HG03354 (cell line): ENCODE measurements at regions not wholly inside any gene's neighbourhood (a gene's known extent, or its start where the extent isn't known, plus 50 kb on each side); places are given as distances from the start of the nearest gene placed in this dataset.
"Not testable (repeated sequence)": the region's sequence is repeated elsewhere in the genome, so short reads cannot be mapped to it uniquely, and the experiment has no call there.

ENCODE experiments used
- ATAC-seq: cut with Tn5 transposase; IDR thresholded peaks from one replicate; pipeline ENCODE4 v1.9.1; 2021; ENCODE audit warnings: mild to moderate bottlenecking; ENCODE audit not compliant: unreplicated experiment, poor library complexity, severe bottlenecking

- ATAC-seq = no peak
Observed at GRCh38 chrX:19225909-19226308, 103.6 kb upstream of the ADGRG2 start.

DNA sequence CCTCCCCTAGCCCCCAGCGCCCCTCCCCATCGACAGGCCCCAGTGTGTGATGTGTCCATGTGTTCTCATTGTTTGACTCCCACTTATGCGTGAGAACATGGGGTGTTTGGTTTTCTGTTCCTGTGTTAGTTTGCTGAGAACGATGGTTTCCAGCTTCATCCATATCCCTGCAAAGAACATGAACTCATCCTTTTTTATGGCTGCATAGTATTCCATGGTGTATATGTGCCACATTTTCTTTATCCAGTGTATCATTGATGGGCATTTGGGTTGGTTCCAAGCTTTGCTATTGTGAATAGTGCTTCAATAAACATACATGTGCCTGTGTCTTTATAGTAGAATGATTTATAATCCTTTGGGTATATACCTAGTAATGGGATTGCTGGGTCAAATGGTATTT is 107.6 kb upstream of the ADGRG2 start:
- ATAC-seq = not testable (repeated sequence)

- ATAC-seq = no peak
Observed at GRCh38 chrX:19237901-19238300, 105.8 kb upstream of the PDHA1 start.

- no peak for ATAC-seq
Observed at GRCh38 chrX:19243431-19243830, 100.3 kb upstream of the PDHA1 start.

DNA sequence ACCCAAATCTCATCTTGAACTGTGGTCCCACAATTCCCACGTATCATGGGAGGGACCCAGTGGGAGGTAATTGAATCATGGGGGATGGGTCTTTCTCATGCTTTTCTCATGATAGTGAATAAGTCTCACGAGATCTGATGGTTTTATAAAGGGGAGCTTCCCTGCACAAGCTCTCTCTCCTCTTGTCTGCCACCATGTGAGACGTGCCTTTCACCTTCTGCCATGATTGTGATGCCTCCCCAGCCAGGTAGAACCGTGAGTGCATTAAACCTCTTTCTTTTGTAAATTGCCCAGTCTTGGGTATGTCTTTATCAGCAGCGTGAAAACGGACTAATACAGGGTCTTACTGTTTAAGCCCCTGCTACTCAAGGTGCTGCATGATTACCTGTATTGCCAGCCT is 98.8 kb upstream of the PDHA1 start:
- not testable (repeated sequence) for ATAC-seq

GRCh38 chrX:19245711-19246269 is 97.9 kb upstream of the PDHA1 start:
- no peak for ATAC-seq

- ATAC-seq = no peak
Observed at GRCh38 chrX:19256986-19257385, 86.7 kb upstream of the PDHA1 start.

DNA sequence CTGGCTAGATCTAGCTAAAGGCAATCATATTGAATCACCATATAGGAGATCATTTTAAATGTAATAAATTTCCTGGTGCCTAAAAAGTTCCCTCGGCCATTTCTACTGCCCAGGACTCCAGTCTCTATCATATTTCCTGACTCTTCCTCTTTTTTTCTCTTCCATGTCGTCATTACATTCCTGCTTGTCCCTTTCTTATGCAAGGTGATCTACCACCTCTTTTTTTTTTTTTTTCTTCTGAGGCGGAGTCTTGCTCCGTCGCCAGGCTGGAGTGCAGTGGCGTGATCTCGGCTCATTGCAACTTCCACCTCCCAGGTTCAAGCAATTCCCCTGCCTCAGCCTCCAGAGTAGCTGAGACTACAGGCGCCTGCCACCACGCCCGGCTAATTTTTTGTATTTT is 82.7 kb upstream of the PDHA1 start:
- not testable (repeated sequence) for ATAC-seq

DNA sequence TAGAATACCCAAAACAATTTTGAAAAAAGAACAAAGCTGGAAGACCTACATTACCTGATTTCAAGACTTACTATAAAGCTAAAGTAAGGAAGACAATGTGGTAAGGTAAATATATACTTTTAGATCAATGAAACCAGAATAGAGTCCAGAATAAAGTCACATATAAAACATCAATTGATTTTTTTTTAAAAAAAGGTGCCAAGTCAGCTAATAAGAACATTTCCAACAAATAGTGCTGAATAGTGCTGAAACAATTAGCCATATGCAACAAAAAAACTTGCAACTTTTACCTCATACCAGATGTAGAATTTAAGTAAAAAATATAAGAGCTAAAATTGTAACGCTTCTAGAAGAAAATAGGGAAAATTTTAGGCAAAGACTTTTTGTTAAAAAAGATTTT is 73.0 kb upstream of the PDHA1 start:
- no peak for ATAC-seq

DNA sequence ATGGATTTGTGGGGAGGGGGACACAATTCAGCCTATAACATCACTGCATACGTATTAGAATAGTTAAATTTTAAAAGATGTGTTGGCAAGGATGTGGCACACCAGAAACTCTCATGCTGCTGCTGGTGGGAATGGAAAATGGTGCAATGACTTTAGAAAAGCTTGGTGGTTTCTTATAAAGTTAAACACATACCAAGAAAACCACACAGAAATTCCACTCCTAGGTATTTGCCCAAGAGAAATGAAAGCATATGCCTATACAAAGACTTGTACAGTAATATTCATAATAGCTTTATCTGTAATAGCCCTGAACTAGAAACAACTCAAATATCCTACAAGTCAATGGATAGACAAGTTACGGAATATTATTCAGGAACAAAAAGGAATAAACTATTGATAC is 71.3 kb upstream of the PDHA1 start:
- peak; percentile 62 for ATAC-seq

DNA sequence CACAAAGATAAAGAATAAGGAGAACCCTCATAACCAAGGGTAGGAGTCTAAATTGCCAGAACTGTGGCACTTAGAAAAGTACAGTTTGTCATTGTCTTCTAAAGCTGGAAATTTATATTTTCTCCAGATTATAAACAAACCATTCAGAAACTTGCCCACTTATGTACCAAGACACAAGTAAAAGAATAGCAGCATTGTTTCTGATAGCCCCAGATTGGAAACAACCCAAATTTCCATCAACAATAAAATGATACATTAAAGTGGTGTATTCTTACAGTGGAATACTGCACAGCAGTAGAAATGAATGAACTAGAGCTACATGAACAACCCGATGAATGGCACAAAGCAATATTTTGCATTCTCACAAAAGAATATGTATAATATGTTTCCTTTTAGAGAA is 63.1 kb upstream of the PDHA1 start:
- no peak for ATAC-seq

DNA sequence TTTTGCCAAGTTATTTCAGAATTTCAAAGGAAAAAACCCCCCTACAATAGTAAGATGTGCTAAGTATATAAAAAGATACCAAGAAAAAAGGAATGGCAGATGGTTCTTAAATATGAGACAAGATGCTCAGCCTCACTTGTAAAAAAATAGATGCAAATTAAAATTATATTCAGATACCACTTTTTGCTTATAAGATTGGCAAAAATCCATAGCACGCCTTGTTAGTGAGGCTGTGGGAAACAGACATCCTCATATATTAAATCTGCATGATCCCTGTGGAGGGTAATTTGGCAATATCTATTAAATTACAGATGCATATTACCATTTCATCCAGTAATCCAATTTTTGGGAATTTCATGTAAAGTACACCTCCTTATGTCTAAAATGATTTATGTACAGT is 62.5 kb upstream of the PDHA1 start:
- no peak for ATAC-seq

GRCh38 chrX:19283597-19284339 is 60.0 kb upstream of the PDHA1 start:
- ATAC-seq = no peak

DNA sequence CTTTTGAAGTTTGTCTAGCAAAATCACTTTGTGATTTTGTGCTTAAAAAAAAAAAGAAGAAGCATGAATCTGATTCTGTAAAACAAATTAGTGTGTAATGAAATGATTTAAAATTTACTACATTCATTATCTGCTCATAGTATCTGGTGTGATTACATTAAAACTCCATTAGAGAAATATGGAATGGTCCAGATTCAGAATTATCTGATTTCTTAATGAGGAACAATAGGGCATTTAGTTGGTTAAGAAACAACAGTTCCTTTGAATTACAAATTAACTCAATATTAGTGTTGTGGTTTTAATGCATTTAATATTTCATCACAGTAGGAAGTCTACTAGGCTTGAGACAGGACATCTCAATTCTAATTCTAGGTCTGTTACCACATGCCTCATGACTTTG is 57.9 kb upstream of the PDHA1 start:
- no peak for ATAC-seq

GRCh38 chrX:19291086-19291485 is 52.6 kb upstream of the PDHA1 start:
- ATAC-seq = no peak

- ATAC-seq = no peak
Observed at GRCh38 chrX:19293606-19294325, 50.0 kb upstream of the PDHA1 start.
